OCI-LY1 (cell line): ENCODE measurements at regions not wholly inside any gene's neighbourhood (a gene's known extent, or its start where the extent isn't known, plus 50 kb on each side); places are given as distances from the start of the nearest gene placed in this dataset.

Experiments used
- H2AFZ ChIP-seq: fragments of 200-600 bp; sonication (generic), shearing (Covaris generic); 2 replicates; pipeline ENCODE4 v1.6.0; 2014; ENCODE audit warnings: antibody characterized with exemption, mild to moderate bottlenecking, low read length
- H3F3A ChIP-seq: fragments of 200-600 bp; sonication (generic), shearing (Covaris generic); 2 replicates; pipeline ENCODE4 v1.6.0; 2014; ENCODE audit warnings: mild to moderate bottlenecking, antibody characterized with exemption, low read length, moderate library complexity; ENCODE audit not compliant: insufficient read depth
- H3K27ac ChIP-seq: fragments of 200-600 bp; sonication (generic); 2 replicates; pipeline ENCODE4 v1.5.1; 2014; ENCODE audit warnings: low read length, mixed run types, mild to moderate bottlenecking, low read depth; ENCODE audit not compliant: poor library complexity, severe bottlenecking
- H3K27me3 ChIP-seq: fragments of 200-600 bp; sonication (generic); 2 replicates; pipeline ENCODE4 v1.6.0; 2014; ENCODE audit warnings: antibody characterized with exemption, mild to moderate bottlenecking, low read length, moderate library complexity; ENCODE audit not compliant: insufficient read depth
- H3K36me3 ChIP-seq: fragments of 200-600 bp; sonication (generic); 2 replicates; pipeline ENCODE4 v1.6.1; 2014; ENCODE audit warnings: mild to moderate bottlenecking, antibody characterized with exemption, low read length, moderate library complexity, mixed read lengths; ENCODE audit not compliant: insufficient read depth
- H3K4me1 ChIP-seq: fragments of 200-600 bp; sonication (generic); 2 replicates; pipeline ENCODE4 v1.5.1; 2014; ENCODE audit warnings: mild to moderate bottlenecking, low read length, moderate library complexity; ENCODE audit not compliant: insufficient read depth, severe bottlenecking
- H3K4me2 ChIP-seq: fragments of 200-600 bp; sonication (generic), shearing (Covaris generic); 2 replicates; pipeline ENCODE4 v1.6.1; 2014; ENCODE audit warnings: low read length
- H3K4me3 ChIP-seq: fragments of 200-600 bp; sonication (generic); 2 replicates; pipeline ENCODE4 v1.5.1; 2014; ENCODE audit warnings: low read length, low read depth, mild to moderate bottlenecking, mixed read lengths; ENCODE audit not compliant: poor library complexity, severe bottlenecking
- H3K79me2 ChIP-seq: fragments of 200-600 bp; shearing (Covaris generic); 2 replicates; pipeline ENCODE4 v1.6.1; 2016; ENCODE audit warnings: mixed run types, low read length, mixed read lengths; ENCODE audit not compliant: insufficient read depth
- H3K9ac ChIP-seq: fragments of 200-600 bp; sonication (generic), shearing (Covaris generic); 2 replicates; pipeline ENCODE4 v1.6.1; 2014; ENCODE audit warnings: mild to moderate bottlenecking, low read length, mixed read lengths
- H3K9me2 ChIP-seq: fragments of 200-600 bp; sonication (generic), shearing (Covaris generic); 2 replicates; pipeline ENCODE4 v1.6.1; 2014; ENCODE audit warnings: low read depth, mild to moderate bottlenecking, low read length, mixed read lengths
- H3K9me3 ChIP-seq: fragments of 200-600 bp; shearing (Covaris generic); 2 replicates; pipeline ENCODE4 v1.6.1; 2014; ENCODE audit warnings: low read length, mixed read lengths
- H4K20me1 ChIP-seq: fragments of 200-600 bp; sonication (generic), shearing (Covaris generic); 2 replicates; pipeline ENCODE4 v1.6.0; 2016; ENCODE audit warnings: mild to moderate bottlenecking, low read length; ENCODE audit not compliant: insufficient read depth
- CTCF ChIP-seq: fragments of 200-600 bp; sonication (generic), shearing (Covaris generic); IDR thresholded peaks from 2 replicates; pipeline ENCODE4 v1.5.1; 2017; ENCODE audit warnings: mild to moderate bottlenecking, antibody characterized with exemption, low read length, moderate library complexity, mixed read lengths
- EZH2 ChIP-seq: fragments of 200-600 bp; sonication (generic), shearing (Covaris generic); IDR thresholded peaks from 2 replicates; pipeline ENCODE4 v1.8.0; 2017; ENCODE audit warnings: borderline replicate concordance, mixed run types, mild to moderate bottlenecking, antibody characterized with exemption, low read length, moderate library complexity, mixed read lengths

GRCh38 chr2:56682397-56682760, 498.6 kb downstream of the CCDC85A start:
- Histone ChIP-seq H3K9me3 (no peaks in the 10 kb centered on the region), H3K4me1 (no peaks in the 10 kb centered on the region), H3K27ac (no peak overlapping the region), H2AFZ (no peak overlapping the region), H3K9ac (no peak overlapping the region), H3F3A (no peaks in the 10 kb centered on the region), H3K27me3 (no peaks in the 10 kb centered on the region), H3K4me3 (no peak overlapping the region), H4K20me1 (no peaks in the 10 kb centered on the region), H3K4me2 (no peak overlapping the region), H3K9me2 (no peaks in the 10 kb centered on the region; the same call in 1 of the 2 replicates), H3K79me2 (no peaks in the 10 kb centered on the region), H3K36me3 (no peaks in the 10 kb centered on the region)
- TF ChIP-seq EZH2 (no peak), CTCF (no peak)

GRCh38 chr2:56684327-56684726, 500.5 kb downstream of the CCDC85A start:
- no peak overlapping the region for H3K4me3 ChIP-seq
- H3K9ac ChIP-seq = no peak overlapping the region
- no peaks in the 10 kb centered on the region for H3K27me3 ChIP-seq
- H3K36me3 ChIP-seq = no peaks in the 10 kb centered on the region
- TF ChIP-seq EZH2 (no peak), CTCF (no peak)
- no peaks in the 10 kb centered on the region for H3K9me3 ChIP-seq
- H3K4me1 ChIP-seq = no peaks in the 10 kb centered on the region
- H3K9me2 ChIP-seq = no peaks in the 10 kb centered on the region; the same call in 1 of the 2 replicates
- no peaks in the 10 kb centered on the region for H3K79me2 ChIP-seq
- no peak overlapping the region for H3K4me2 ChIP-seq
- H3F3A ChIP-seq = no peaks in the 10 kb centered on the region
- no peaks in the 10 kb centered on the region for H4K20me1 ChIP-seq
- H2AFZ ChIP-seq = no peak overlapping the region
- H3K27ac ChIP-seq = no peak overlapping the region

GRCh38 chr2:56685205-56685604, 501.4 kb downstream of the CCDC85A start:
- no peaks in the 10 kb centered on the region for H4K20me1 ChIP-seq
- no peaks in the 10 kb centered on the region for H3K9me3 ChIP-seq

More at GRCh38 chr2:56685205-56685604, 501.4 kb downstream of the CCDC85A start:
- Histone ChIP-seq H3K4me2 (no peak overlapping the region), H3K9me2 (no peaks in the 10 kb centered on the region; the same call in 1 of the 2 replicates), H3K4me1 (no peaks in the 10 kb centered on the region), H3K4me3 (no peak overlapping the region), H3K9ac (no peak overlapping the region), H3K27me3 (no peaks in the 10 kb centered on the region), H3K79me2 (no peaks in the 10 kb centered on the region), H2AFZ (no peak overlapping the region), H3F3A (no peaks in the 10 kb centered on the region), H3K27ac (no peak overlapping the region), H3K36me3 (no peaks in the 10 kb centered on the region)
- TF ChIP-seq EZH2 (no peak), CTCF (no peak)
